GM12878 (cell line): ENCODE measurements at regions not wholly inside any gene's neighbourhood (a gene's known extent, or its start where the extent isn't known, plus 50 kb on each side); places are given as distances from the start of the nearest gene placed in this dataset.

ENCODE experiments used
- ATF7 ChIP-seq: fragments of 450-650 bp; IDR thresholded peaks from 2 replicates; pipeline ENCODE4 v1.6.1; 2016; ENCODE audit warnings: low read depth, mild to moderate bottlenecking
- EZH2 ChIP-seq: IDR thresholded peaks from 2 replicates; pipeline ENCODE4 v1.6.1; 2012; ENCODE audit warnings: low read depth, mild to moderate bottlenecking, control low read depth, inconsistent platforms, low read length, borderline replicate concordance; ENCODE audit not compliant: control insufficient read depth
- IKZF1 ChIP-seq: fragments of 450-650 bp; conservative IDR thresholded peaks from 2 replicates; pipeline ENCODE4 v1.6.1; 2017; ENCODE audit warnings: antibody characterized with exemption, mild to moderate bottlenecking
- NBN ChIP-seq: fragments of 450-650 bp; IDR thresholded peaks from 2 replicates; pipeline ENCODE4 v1.6.1; 2016
- NFIC ChIP-seq: IDR thresholded peaks from 2 replicates; pipeline ENCODE4 v1.6.1; 2012; ENCODE audit warnings: low read depth, mild to moderate bottlenecking, inconsistent platforms, low read length, moderate library complexity
- POLR2A ChIP-seq: IDR thresholded peaks from 2 replicates; pipeline ENCODE4 v1.6.1; 2011; ENCODE audit warnings: low read depth, mild to moderate bottlenecking, low read length
- POLR2AphosphoS5 ChIP-seq: IDR thresholded peaks from 2 replicates; pipeline ENCODE4 v1.6.1; 2011; ENCODE audit warnings: mild to moderate bottlenecking, low read length, inconsistent platforms
- RB1 ChIP-seq: fragments of 450-650 bp; formaldehyde crosslinking; IDR thresholded peaks from 2 replicates; pipeline ENCODE4 v1.6.1; 2017; ENCODE audit warnings: mild to moderate bottlenecking, borderline replicate concordance
- STAT1 ChIP-seq: fragments of 450-650 bp; conservative IDR thresholded peaks from 2 replicates; pipeline ENCODE4 v1.6.1; 2014; ENCODE audit warnings: antibody characterized with exemption, mild to moderate bottlenecking
- ZZZ3 ChIP-seq: IDR thresholded peaks from 2 replicates; pipeline ENCODE4 v1.6.1; 2011; ENCODE audit warnings: low read depth; ENCODE audit not compliant: control insufficient read depth, insufficient read length
- TF ChIP-seq, protein P1 (sequence below), 3 experiments: IDR thresholded peaks in 2 of 3; conservative IDR thresholded peaks in 1 of 3; 2 replicates each; pipeline ENCODE4 v1.5.1; 2011; ENCODE audit warnings: low read depth in 3 of 3, low read length in 3 of 3, mild to moderate bottlenecking in 3 of 3, control low read depth in 2 of 3, moderate library complexity in 2 of 3, inconsistent platforms in 1 of 3, mixed read lengths in 1 of 3; ENCODE audit not compliant: control insufficient read depth in 2 of 3, insufficient read depth in 1 of 3; ENCODE audit errors: extremely low read depth in 1 of 3

DNA sequence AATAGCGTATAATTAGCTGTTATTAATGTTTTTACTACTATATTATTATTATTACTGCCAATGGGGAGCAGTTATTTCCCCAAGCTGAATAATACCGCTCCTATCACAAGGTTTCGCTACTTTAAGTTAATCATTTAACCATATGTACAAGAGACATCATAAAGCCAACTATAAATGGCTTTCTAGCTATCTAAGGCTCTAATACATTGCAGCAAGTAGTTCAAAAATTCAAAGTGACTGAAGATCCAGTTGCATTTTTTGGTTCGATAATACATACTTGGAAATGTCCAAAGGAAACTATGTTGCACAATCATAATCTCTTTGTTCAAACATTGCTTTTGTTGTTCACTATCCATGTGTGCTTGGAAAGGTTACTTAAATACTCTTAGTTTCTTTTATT is 952.0 kb upstream of the MBL2 start:
- no peak for TF ChIP-seq EZH2
- TF ChIP-seq NBN, result no peak
- no peak for TF ChIP-seq ATF7
- TF ChIP-seq IKZF1, result no peak
- TF ChIP-seq POLR2AphosphoS5, result no peak
- TF ChIP-seq NFIC, result no peak
- no peak for TF ChIP-seq POLR2A
- TF ChIP-seq, protein P1, sequence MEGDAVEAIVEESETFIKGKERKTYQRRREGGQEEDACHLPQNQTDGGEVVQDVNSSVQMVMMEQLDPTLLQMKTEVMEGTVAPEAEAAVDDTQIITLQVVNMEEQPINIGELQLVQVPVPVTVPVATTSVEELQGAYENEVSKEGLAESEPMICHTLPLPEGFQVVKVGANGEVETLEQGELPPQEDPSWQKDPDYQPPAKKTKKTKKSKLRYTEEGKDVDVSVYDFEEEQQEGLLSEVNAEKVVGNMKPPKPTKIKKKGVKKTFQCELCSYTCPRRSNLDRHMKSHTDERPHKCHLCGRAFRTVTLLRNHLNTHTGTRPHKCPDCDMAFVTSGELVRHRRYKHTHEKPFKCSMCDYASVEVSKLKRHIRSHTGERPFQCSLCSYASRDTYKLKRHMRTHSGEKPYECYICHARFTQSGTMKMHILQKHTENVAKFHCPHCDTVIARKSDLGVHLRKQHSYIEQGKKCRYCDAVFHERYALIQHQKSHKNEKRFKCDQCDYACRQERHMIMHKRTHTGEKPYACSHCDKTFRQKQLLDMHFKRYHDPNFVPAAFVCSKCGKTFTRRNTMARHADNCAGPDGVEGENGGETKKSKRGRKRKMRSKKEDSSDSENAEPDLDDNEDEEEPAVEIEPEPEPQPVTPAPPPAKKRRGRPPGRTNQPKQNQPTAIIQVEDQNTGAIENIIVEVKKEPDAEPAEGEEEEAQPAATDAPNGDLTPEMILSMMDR (IDR thresholded peaks at IDR 0.05 in 2 of 3, conservative IDR thresholded peaks at IDR 0.05 in 1 of 3; ENCODE audit: control insufficient read depth in 2 of 3, extremely low read depth in 1 of 3, insufficient read depth in 1 of 3, low read depth in 3 of 3, low read length in 3 of 3), result no peak
- no peak for TF ChIP-seq ZZZ3
- TF ChIP-seq STAT1, result no peak
- TF ChIP-seq RB1, result no peak
